ENCODE measurements at regions not wholly inside any gene's neighbourhood (a gene's known extent, or its start where the extent isn't known, plus 50 kb on each side); places are given as distances from the start of the nearest gene placed in this dataset.
"Not testable (repeated sequence)": the region's sequence is repeated elsewhere in the genome, so short reads cannot be mapped to it uniquely, and the experiment has no call there.

DNA sequence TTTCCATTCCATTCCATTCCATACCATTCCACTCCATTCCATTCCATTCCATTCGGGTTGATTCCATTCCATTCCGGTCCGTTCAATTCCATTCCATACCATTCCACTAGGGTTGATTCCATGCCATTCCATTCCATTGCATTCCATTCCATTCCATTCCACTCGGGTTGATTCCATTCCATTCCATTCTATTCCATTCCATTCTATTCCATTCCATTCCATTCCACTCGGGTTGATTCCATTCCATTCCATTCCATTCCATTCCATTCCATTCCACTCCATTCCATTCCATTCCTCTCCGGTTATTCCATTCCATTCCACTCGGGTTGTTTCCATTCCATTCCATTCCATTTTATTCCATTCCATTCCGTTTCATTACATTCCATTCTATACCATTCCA is 155.9 kb downstream of the CWH43 start:
- H3K36me3 ChIP-seq, H3K27ac ChIP-seq, DNase-seq, H3K27me3 ChIP-seq, H3K9me3 ChIP-seq, H3K4me1 ChIP-seq, H3K4me3 ChIP-seq: not testable (repeated sequence)

DNA sequence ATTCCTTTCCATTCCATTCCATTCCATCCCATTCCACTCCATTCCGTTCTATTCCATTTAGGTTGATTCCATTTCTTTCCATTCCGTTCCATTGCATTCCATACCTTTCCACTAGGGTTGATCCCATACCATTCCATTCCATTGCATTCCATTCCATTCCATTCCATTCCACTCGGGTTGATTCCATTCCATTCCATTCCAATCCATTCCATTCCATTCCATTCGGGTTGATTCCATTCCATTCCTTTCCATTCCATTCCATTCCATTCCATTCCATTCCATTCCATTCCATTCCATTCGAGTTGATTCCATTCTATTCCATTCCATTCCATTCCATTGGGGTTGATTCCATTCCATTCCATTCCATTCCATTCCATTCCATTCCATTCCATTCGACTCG is 161.1 kb downstream of the CWH43 start:
- H3K27me3 ChIP-seq, H3K27ac ChIP-seq, H3K4me1 ChIP-seq, H3K36me3 ChIP-seq, H3K4me3 ChIP-seq, DNase-seq: not testable (repeated sequence)
- peaks cover 0 to 26% (median 1%) of the 10 kb centered on the region in 4 donors for H3K9me3 ChIP-seq

DNA sequence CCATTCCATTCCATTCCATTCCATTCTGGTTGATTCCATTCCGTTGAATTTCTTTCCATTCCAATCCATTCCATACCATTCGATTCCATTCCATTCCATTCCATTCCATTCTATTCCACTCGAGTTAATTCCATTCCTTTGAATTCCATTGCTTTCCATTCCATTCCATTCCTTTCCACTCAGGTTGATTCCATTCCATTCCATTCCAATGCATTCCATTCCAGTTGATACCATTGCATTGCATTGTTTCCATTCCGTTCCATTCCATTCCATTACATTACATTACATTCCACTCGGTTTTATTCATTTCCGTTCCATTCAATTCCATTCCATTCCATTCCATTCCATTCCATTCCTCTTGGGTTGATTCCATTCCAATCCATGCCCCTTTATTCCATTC is 161.5 kb downstream of the CWH43 start:
- peaks cover 0 to 26% (median 1%) of the 10 kb centered on the region in 4 donors for H3K9me3 ChIP-seq
- H3K4me3 ChIP-seq, H3K36me3 ChIP-seq, H3K27ac ChIP-seq, H3K4me1 ChIP-seq, H3K27me3 ChIP-seq, DNase-seq: not testable (repeated sequence)

DNA sequence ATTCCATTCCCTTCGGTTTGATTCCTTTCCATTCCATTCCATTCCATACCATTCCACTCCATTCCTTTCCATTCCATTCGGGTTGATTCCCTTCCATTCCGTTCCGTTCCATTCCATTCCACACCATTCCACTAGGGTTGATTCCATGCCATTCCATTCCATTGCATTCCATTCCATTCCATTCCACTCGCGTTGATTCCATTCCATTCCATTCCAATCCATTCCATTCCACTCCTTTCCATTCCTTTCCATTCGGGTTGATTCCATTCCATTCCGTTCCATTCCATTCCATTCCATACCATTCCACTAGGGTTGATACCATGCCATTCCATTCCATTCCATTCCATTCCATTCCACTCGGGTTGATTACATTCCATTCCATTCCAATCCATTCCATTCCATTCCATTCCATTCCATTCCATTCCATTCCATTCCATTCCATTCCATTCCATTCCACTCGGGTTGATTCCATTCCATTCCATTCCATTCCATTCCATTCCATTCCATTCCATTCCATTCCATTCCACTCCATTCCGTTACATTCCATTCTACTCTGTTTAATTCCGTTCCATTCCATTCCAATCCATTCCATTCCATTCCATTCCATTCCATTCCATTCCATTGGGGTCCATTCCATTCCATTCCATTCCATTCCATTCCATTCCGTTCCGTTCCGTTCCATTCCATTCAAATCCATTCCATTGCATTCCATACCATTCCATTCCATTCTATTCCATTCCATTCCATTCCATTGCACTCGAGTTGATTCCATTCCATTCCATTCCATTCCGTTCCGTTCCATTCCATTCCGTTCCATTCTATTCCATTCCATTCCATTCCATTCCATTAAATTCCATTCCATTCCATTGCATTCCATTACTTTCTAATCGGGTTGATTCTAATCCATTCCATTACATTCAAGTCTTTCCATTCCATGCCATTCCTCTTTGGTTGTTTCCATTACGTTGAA is 163.2 kb downstream of the CWH43 start:
- not testable (repeated sequence) for H3K4me3 ChIP-seq, H3K36me3 ChIP-seq, H3K27me3 ChIP-seq, H3K4me1 ChIP-seq, H3K27ac ChIP-seq
- peaks cover 0 to 27% (median 1%) of the 10 kb centered on the region in 4 donors for H3K9me3 ChIP-seq
- peak in 2 of 3 donors; percentile 23 to 83 for DNase-seq

DNA sequence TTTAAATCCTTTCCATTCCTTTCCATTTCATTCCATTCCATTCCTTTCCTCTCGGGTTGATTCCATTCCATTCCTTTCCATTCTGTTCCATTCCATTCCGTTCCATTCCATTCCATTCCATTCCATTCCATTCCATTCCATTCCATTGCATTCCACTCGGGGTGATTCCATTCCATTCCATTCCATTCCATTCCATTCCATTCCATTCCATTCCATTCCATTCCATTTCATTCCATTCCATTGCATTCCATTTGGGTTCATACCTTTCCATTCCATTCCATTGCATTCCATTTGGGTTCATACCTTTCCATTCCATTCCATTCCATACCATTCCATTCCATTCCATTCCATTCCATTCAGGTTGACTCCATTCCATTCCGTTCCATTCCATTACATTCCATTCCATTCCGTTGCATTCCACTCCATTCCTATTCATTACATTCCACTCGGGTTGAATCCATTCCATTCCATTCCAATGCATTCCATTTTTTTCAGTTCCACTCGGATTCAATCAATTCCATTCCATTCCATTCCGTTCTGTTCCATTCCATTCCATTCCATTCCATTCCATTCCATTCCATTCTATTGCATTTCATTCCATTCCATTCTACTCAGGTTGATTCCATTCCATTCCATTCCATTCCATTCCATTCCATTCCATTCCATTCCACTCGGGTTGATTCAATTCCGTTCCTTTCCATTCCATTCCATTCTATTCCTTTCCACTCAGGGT is 164.4 kb downstream of the CWH43 start:
- H3K4me1 ChIP-seq, H3K27me3 ChIP-seq, H3K36me3 ChIP-seq, DNase-seq, H3K4me3 ChIP-seq, H3K27ac ChIP-seq: not testable (repeated sequence)
- H3K9me3 ChIP-seq: peaks cover 0 to 31% (median 0%) of the 10 kb centered on the region in 4 donors

DNA sequence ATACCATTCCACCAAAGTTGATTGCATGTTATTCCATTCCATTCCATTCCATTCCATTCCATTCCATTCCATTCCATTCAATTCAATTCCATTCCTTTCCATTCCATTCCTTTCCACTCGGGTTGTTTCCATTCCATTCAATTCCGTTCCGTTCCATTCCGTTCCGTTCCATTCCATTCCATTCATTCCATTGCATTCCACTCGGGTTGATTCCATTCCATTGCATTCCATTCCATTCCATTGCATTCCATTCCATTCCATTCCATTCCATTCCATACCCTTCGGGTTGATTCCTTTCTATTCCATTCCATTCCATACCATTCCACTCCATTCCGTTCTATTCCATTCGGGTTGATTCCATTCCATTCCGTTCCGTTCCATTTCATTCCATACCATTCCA is 166.9 kb downstream of the CWH43 start:
- not testable (repeated sequence) for DNase-seq, H3K36me3 ChIP-seq, H3K27ac ChIP-seq, H3K4me1 ChIP-seq, H3K4me3 ChIP-seq, H3K27me3 ChIP-seq
- H3K9me3 ChIP-seq: peaks cover 0 to 30% (median 0%) of the 10 kb centered on the region in 4 donors

DNA sequence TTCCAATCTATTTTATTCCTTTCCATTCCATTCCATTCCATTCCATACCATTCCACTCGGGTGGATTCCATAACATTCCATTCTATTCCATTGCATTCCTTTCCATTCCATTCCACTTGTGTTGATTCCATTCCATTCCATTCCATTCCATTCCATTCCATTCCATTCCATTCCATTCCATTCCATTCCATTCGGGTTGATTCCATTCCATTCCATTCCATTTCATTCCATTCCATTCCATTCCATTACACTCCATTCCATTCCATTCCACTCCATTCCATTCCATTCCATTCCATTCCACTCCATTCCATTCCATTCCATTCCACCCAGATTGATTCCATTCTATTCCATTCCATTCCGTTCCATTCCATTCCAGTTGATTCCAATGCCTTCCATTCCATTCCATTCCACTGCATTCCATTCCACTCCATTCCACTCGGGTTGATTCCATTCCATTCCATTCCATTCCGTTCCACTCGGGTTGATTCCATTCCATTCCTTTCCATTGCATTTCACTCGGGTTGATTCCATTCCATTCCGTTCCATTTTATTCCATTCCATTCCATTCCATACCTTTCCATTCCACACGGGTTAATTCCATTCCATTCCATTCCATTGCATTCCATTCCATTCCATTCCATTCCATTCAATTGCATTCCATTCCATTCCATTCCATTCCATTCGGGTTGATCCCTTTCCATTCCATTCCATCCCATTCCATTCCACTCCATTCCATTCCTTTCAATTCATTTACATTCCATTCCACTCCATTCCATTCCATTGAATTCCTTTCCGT is 168.4 kb downstream of the CWH43 start:
- H3K27me3 ChIP-seq, H3K36me3 ChIP-seq, H3K4me1 ChIP-seq, H3K4me3 ChIP-seq, H3K27ac ChIP-seq: not testable (repeated sequence)
- peaks cover 0 to 27% (median 0%) of the 10 kb centered on the region in 4 donors for H3K9me3 ChIP-seq
- DNase-seq: peak in 1 of 3 donors; percentile 68

DNA sequence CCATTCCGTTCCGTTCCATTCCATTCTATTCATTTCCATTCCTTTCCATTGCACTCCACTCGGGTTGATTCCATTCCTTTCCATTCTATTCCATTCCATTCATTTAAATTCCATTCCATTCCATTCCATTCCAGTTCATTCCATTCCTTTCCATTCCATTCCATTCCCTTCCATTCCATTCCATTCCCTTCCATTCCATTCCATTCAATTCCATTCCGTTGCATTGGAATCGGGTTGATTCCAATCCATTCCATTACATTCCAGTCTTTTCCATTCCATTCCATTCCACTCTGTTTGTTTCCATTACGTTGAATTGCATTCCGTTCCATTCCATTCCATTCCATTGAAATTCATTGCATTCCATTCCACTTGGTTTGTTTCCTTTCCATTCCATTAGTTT is 169.2 kb downstream of the CWH43 start:
- not testable (repeated sequence) for H3K36me3 ChIP-seq, H3K4me3 ChIP-seq, DNase-seq, H3K4me1 ChIP-seq, H3K27me3 ChIP-seq, H3K27ac ChIP-seq
- H3K9me3 ChIP-seq: peaks cover 0 to 23% (median 0%) of the 10 kb centered on the region in 4 donors

DNA sequence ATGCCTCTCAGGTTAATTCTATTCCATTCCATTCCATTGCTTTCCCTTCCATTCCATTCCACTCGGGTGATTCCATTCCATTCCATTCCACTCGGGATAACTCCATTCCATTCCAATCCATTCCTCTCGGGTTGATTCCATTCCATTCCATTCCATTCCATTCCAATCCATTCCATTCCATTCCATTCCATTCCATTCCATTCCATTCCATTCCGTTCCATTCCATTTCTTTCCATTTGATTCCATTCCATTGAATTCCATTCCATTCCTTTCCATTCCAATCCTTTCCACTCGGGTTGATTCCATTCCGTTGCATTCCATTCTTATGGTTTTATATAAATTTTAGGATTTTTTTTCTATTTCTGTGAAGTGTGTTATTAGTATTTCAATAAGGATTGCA is 170.2 kb downstream of the CWH43 start:
- H3K27me3 ChIP-seq, H3K4me1 ChIP-seq, DNase-seq, H3K36me3 ChIP-seq, H3K4me3 ChIP-seq, H3K27ac ChIP-seq: not testable (repeated sequence)
- H3K9me3 ChIP-seq: peaks cover 0 to 19% (median 0%) of the 10 kb centered on the region in 4 donors

DNA sequence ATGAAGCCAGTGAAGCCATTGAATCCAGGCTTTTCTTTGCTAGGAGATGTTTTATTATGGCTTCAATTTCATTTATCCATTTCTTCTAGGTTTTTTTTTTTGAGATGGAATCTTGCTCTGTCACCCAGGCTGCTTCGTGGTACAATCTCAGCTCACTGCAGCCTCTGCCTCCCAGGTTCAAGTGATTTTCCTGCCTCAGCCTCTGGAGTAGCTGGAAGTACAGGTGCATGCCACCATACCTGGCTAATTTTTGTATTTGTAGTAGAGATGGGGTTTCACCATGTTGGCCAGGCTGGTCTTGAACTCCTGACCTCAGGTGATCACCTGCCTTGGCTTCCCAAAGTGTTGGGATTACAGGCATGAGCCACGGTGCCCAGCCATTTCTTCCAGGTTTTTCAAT is 171.6 kb downstream of the CWH43 start:
- not testable (repeated sequence) for H3K4me1 ChIP-seq, H3K27ac ChIP-seq, DNase-seq, H3K4me3 ChIP-seq, H3K36me3 ChIP-seq, H3K27me3 ChIP-seq
- H3K9me3 ChIP-seq: peaks cover 0 to 19% (median 0%) of the 10 kb centered on the region in 4 donors

DNA sequence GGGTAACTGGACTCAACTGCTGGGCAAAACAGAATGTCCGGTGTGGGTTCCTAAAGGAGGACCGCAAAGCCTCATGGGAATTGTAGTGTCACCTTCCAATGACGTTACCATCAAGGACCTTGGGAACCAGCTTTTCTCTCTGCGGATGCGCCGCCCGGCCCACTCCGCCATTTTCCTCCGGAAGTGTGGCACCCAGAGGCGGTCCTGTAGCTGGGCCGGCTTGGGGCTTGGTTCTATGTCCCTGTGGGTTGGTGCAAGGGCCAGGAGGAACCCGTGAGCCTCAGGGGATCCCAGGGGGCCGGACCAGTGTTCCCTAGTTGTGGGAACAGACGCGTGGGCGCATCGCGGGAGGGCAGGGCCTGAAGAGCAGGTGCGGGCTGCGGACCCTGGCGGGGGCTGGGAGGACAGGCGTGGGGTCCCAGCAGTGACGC is 175.1 kb downstream of the CWH43 start:
- not testable (repeated sequence) for H3K27ac ChIP-seq, DNase-seq, H3K27me3 ChIP-seq, H3K9me3 ChIP-seq, H3K4me3 ChIP-seq, H3K36me3 ChIP-seq, H3K4me1 ChIP-seq

DNA sequence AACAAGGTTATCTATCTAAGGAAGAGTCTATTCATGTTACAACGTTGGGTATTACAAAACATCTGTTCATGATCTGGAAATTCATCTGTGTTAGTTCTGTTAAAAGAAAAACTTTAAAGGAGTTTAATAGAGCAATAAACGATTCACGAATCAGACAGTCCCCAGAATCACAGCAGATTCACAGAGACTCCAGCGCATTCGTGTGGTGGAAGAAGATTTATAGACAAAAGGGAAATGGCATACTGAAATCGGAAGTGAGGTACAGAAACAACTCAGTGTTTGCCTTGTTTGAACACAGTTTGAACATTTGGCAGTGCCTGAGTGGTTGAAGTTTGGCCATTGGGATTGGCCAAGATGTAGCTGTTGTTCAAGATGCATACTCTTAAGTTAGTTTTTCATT is 178.8 kb downstream of the CWH43 start:
- H3K4me3 ChIP-seq, H3K4me1 ChIP-seq, H3K9me3 ChIP-seq, H3K27me3 ChIP-seq, DNase-seq, H3K36me3 ChIP-seq, H3K27ac ChIP-seq: not testable (repeated sequence)

DNA sequence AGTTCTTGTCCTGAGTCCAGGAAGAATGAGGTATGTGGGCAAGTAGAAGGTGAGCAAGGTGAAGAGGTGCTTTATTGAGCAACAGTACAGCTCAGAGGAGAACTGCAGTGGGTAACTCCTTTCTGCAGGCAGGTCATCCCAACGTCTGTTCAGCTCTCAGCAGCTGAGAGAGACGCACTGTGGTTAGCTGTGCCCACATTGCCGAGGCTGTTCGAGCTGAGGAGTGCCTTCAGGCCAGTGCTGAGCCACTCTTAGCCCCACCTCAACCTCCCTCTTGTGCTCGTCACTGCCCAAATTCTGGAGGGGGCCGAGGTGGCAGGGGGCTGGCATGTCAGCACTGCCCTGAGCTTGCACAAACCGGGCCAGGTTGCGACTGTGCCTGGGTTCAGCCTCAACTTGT is 191.8 kb downstream of the CWH43 start:
- not testable (repeated sequence) for H3K27me3 ChIP-seq, DNase-seq, H3K36me3 ChIP-seq, H3K4me3 ChIP-seq, H3K9me3 ChIP-seq, H3K4me1 ChIP-seq, H3K27ac ChIP-seq

DNA sequence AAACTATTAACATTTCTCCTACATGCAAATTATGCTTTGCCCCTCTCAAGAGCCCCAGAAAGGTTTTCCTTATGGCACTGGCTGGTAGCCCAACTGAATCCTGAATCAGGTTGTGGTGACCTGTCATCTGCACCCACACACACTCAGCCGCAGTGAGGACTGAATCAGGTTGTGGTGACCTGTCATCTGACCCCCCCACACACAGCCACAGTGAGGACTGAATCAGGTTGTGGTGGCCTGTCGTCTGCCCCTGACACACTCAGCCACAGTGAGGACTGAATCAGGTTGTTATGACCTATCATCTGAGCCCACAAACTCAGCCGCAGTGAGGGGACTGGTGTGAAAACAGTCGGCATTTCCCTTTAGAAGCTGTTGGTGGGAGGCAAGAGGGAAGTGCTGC is 195.0 kb downstream of the CWH43 start:
- H3K27ac ChIP-seq, DNase-seq: not testable (repeated sequence)

More for the DNA sequence above, 195.0 kb downstream of the CWH43 start:
- not testable (repeated sequence) for H3K36me3 ChIP-seq, H3K4me1 ChIP-seq, H3K27me3 ChIP-seq, H3K4me3 ChIP-seq, H3K9me3 ChIP-seq
